ENCODE measurements at regions not wholly inside any gene's neighbourhood (a gene's known extent, or its start where the extent isn't known, plus 50 kb on each side); places are given as distances from the start of the nearest gene placed in this dataset.

GRCh38 chr12:4822572-4822971, 87.1 kb upstream of the KCNA1 start:
- TF ChIP-seq CTCF (IDR thresholded peaks at IDR 0.05; ENCODE audit: borderline replicate concordance, insufficient read depth, low read depth, low read length) = no peak
- no peak overlapping the region for H3K4me3 ChIP-seq (ENCODE audit: low read depth, low read length)

GRCh38 chr12:4824380-4824779, 85.3 kb upstream of the KCNA1 start:
- TF ChIP-seq CTCF (IDR thresholded peaks at IDR 0.05; ENCODE audit: borderline replicate concordance, insufficient read depth, low read depth, low read length) = no peak
- H3K4me3 ChIP-seq (ENCODE audit: low read depth, low read length) = no peak overlapping the region

- no peak overlapping the region for H3K4me3 ChIP-seq (ENCODE audit: low read depth, low read length)
- TF ChIP-seq CTCF (IDR thresholded peaks at IDR 0.05; ENCODE audit: borderline replicate concordance, insufficient read depth, low read depth, low read length) = no peak
Observed at GRCh38 chr12:4825011-4825858, 84.5 kb upstream of the KCNA1 start.

- H3K4me3 ChIP-seq (ENCODE audit: low read depth, low read length) = no peak overlapping the region
- TF ChIP-seq CTCF (IDR thresholded peaks at IDR 0.05; ENCODE audit: borderline replicate concordance, insufficient read depth, low read depth, low read length) = no peak
Observed at GRCh38 chr12:4826909-4827308, 82.8 kb upstream of the KCNA1 start.

GRCh38 chr12:4828176-4828575, 81.5 kb upstream of the KCNA1 start:
- no peak for TF ChIP-seq CTCF (IDR thresholded peaks at IDR 0.05; ENCODE audit: borderline replicate concordance, insufficient read depth, low read depth, low read length)
- H3K4me3 ChIP-seq (ENCODE audit: low read depth, low read length) = peak overlapping the region; percentile 56

GRCh38 chr12:4829161-4829792, 80.4 kb upstream of the KCNA1 start:
- TF ChIP-seq CTCF (IDR thresholded peaks at IDR 0.05; ENCODE audit: borderline replicate concordance, insufficient read depth, low read depth, low read length) = no peak
- H3K4me3 ChIP-seq (ENCODE audit: low read depth, low read length) = peak overlapping the region; percentile 56

GRCh38 chr12:4829793-4830162, 79.9 kb upstream of the KCNA1 start:
- H3K4me3 ChIP-seq (ENCODE audit: low read depth, low read length) = peak overlapping the region; percentile 27

More at GRCh38 chr12:4829793-4830162, 79.9 kb upstream of the KCNA1 start:
- TF ChIP-seq CTCF (IDR thresholded peaks at IDR 0.05; ENCODE audit: borderline replicate concordance, insufficient read depth, low read depth, low read length) = no peak
